ENCODE measurements at regions not wholly inside any gene's neighbourhood (a gene's known extent, or its start where the extent isn't known, plus 50 kb on each side); places are given as distances from the start of the nearest gene placed in this dataset.

- TF ChIP-seq, protein P1, sequence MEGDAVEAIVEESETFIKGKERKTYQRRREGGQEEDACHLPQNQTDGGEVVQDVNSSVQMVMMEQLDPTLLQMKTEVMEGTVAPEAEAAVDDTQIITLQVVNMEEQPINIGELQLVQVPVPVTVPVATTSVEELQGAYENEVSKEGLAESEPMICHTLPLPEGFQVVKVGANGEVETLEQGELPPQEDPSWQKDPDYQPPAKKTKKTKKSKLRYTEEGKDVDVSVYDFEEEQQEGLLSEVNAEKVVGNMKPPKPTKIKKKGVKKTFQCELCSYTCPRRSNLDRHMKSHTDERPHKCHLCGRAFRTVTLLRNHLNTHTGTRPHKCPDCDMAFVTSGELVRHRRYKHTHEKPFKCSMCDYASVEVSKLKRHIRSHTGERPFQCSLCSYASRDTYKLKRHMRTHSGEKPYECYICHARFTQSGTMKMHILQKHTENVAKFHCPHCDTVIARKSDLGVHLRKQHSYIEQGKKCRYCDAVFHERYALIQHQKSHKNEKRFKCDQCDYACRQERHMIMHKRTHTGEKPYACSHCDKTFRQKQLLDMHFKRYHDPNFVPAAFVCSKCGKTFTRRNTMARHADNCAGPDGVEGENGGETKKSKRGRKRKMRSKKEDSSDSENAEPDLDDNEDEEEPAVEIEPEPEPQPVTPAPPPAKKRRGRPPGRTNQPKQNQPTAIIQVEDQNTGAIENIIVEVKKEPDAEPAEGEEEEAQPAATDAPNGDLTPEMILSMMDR (IDR thresholded peaks at IDR 0.05): no peak
- TF ChIP-seq POLR2A (IDR thresholded peaks at IDR 0.05) (no peak), POLR2AphosphoS5 (IDR thresholded peaks at IDR 0.05) (no peak)
Measured at GRCh38 chr18:78538669-78539440, 440.8 kb upstream of the SALL3 start.
